ENCODE measurements at regions not wholly inside any gene's neighbourhood (a gene's known extent, or its start where the extent isn't known, plus 50 kb on each side); places are given as distances from the start of the nearest gene placed in this dataset.
A peak's percentile ranks its signal among the peaks of the same experiment; 100 is the strongest.
"Not testable (repeated sequence)": the region's sequence is repeated elsewhere in the genome, so short reads cannot be mapped to it uniquely, and the experiment has no call there.

DNA sequence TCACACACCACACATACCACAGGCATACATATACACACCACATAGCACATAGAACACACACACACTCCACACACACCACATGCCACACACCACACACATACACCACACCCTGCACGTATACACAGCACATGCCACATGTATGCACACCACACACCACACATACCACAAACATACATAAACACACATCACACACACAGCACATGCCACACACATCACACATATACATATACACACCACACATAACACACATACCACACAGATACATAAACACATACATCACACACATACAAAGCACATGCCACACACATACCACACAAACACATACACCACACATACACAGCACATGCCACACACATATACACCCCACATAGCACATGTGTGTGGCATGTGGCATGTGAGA, 171.1 kb downstream of the OR4M2 start:
- H3K9me3 ChIP-seq (ENCODE audit: low read length), result no peaks in the 10 kb centered on the region
- peaks cover 31% of the 10 kb centered on the region for H3K4me1 ChIP-seq (ENCODE audit: insufficient read depth, low read length, poor library complexity, severe bottlenecking)
- POLR2A ChIA-PET, result no interaction called here
- CTCF ChIA-PET (ENCODE audit: unreplicated experiment), result no interaction called here
- intact Hi-C loops (cut with micrococcal nuclease; ENCODE audit: unreplicated experiment), result loop anchor here (5.0 to 10.0 kb wide), 2 partner anchors 543 to 1894 kb away; no protein-coding TSS in a partner anchor
- no peak overlapping the region for H3K4me2 ChIP-seq (ENCODE audit: low read length)
- H2AFZ ChIP-seq (ENCODE audit: low read length), result no peak overlapping the region; the same call in 1 of the 2 replicates
- no TSS peak for BruUV-seq (replicated peaks)
- DNase-seq (ENCODE audit: low spot score), result no peak
- H3K4me3 ChIP-seq (ENCODE audit: low read depth, low read length, poor library complexity, severe bottlenecking), result no peak overlapping the region
- no peak overlapping the region for H3K27ac ChIP-seq (ENCODE audit: low read depth, low read length, poor library complexity, severe bottlenecking)
- no peak for TF ChIP-seq EZH2phosphoT487 (IDR thresholded peaks at IDR 0.05; ENCODE audit: borderline replicate concordance, low read depth, low read length)
- no peak for TF ChIP-seq CTCF (conservative IDR thresholded peaks at IDR 0.05; ENCODE audit: low read length)
- no peaks in the 10 kb centered on the region for H3K79me2 ChIP-seq (ENCODE audit: insufficient read depth, low read depth, low read length)
- H3K36me3 ChIP-seq (ENCODE audit: insufficient read depth, low read length), result no peaks in the 10 kb centered on the region
- H4K20me1 ChIP-seq (ENCODE audit: insufficient read depth, low read length), result no peaks in the 10 kb centered on the region
- H3K9me2 ChIP-seq (ENCODE audit: insufficient read depth, low read length), result no peaks in the 10 kb centered on the region

DNA sequence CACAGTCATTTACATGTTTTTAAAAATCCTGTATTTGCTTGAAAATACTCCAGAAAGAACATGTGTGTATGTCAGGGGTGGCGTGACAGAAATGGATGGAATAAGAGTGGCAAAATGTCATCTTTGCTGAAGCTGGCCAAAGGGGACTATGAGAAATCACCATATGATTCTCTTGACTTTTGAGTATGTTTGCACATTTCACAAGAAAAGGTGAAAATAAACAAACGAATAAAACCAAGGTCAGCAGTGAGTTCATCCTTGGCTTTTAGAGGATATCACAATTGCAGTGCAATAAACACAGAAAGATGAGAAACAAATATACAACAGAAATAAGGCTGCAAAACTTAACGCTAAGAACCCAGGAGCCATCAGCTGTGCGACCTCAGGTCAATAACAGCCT, 171.7 kb downstream of the OR4M2 start:
- H3K27ac ChIP-seq (ENCODE audit: low read depth, low read length, poor library complexity, severe bottlenecking); H3K4me3 ChIP-seq (ENCODE audit: low read depth, low read length, poor library complexity, severe bottlenecking); CTCF ChIA-PET (ENCODE audit: unreplicated experiment); H3K36me3 ChIP-seq (ENCODE audit: insufficient read depth, low read length); H2AFZ ChIP-seq (ENCODE audit: low read length); H3K9me3 ChIP-seq (ENCODE audit: low read length); BruUV-seq (replicated peaks); H4K20me1 ChIP-seq (ENCODE audit: insufficient read depth, low read length); DNase-seq (ENCODE audit: low spot score); H3K79me2 ChIP-seq (ENCODE audit: insufficient read depth, low read depth, low read length); POLR2A ChIA-PET; H3K4me2 ChIP-seq (ENCODE audit: low read length); H3K9me2 ChIP-seq (ENCODE audit: insufficient read depth, low read length): not testable (repeated sequence)
- peaks cover 31% of the 10 kb centered on the region for H3K4me1 ChIP-seq (ENCODE audit: insufficient read depth, low read length, poor library complexity, severe bottlenecking)
- intact Hi-C loops (cut with micrococcal nuclease; ENCODE audit: unreplicated experiment), result loop anchor here (5.0 to 10.0 kb wide), 2 partner anchors 543 to 1895 kb away; no protein-coding TSS in a partner anchor

- H3K4me3 ChIP-seq (ENCODE audit: low read depth, low read length, poor library complexity, severe bottlenecking); POLR2A ChIA-PET; CTCF ChIA-PET (ENCODE audit: unreplicated experiment); H3K36me3 ChIP-seq (ENCODE audit: insufficient read depth, low read length); H2AFZ ChIP-seq (ENCODE audit: low read length); H3K9me3 ChIP-seq (ENCODE audit: low read length); H3K27ac ChIP-seq (ENCODE audit: low read depth, low read length, poor library complexity, severe bottlenecking); DNase-seq (ENCODE audit: low spot score); H3K4me2 ChIP-seq (ENCODE audit: low read length); H4K20me1 ChIP-seq (ENCODE audit: insufficient read depth, low read length); BruUV-seq (replicated peaks); H3K9me2 ChIP-seq (ENCODE audit: insufficient read depth, low read length); H3K79me2 ChIP-seq (ENCODE audit: insufficient read depth, low read depth, low read length): not testable (repeated sequence)
- H3K4me1 ChIP-seq (ENCODE audit: insufficient read depth, low read length, poor library complexity, severe bottlenecking), result peaks cover 31% of the 10 kb centered on the region
- intact Hi-C loops (cut with micrococcal nuclease; ENCODE audit: unreplicated experiment), result loop anchor here (5.0 to 10.0 kb wide), 2 partner anchors 542 to 1895 kb away; no protein-coding TSS in a partner anchor
Measured at GRCh38 chr15:22252521-22252920, 172.2 kb downstream of the OR4M2 start.

GRCh38 chr15:22253002-22253675, 172.8 kb downstream of the OR4M2 start:
- H3K9me3 ChIP-seq (ENCODE audit: low read length); POLR2A ChIA-PET; H3K36me3 ChIP-seq (ENCODE audit: insufficient read depth, low read length); H3K79me2 ChIP-seq (ENCODE audit: insufficient read depth, low read depth, low read length); BruUV-seq (replicated peaks); H3K9me2 ChIP-seq (ENCODE audit: insufficient read depth, low read length); H4K20me1 ChIP-seq (ENCODE audit: insufficient read depth, low read length); H3K4me2 ChIP-seq (ENCODE audit: low read length); CTCF ChIA-PET (ENCODE audit: unreplicated experiment); H3K4me3 ChIP-seq (ENCODE audit: low read depth, low read length, poor library complexity, severe bottlenecking); DNase-seq (ENCODE audit: low spot score): not testable (repeated sequence)
- Histone ChIP-seq H2AFZ (ENCODE audit: low read length) (peak overlapping the region; percentile 62; the same call in 1 of the 2 replicates), H3K4me1 (ENCODE audit: insufficient read depth, low read length, poor library complexity, severe bottlenecking) (peaks cover 31% of the 10 kb centered on the region), H3K27ac (ENCODE audit: low read depth, low read length, poor library complexity, severe bottlenecking) (peak overlapping the region; percentile 56)
- intact Hi-C loops (cut with micrococcal nuclease; ENCODE audit: unreplicated experiment), result loop anchor here (5.0 to 10.0 kb wide), 2 partner anchors 542 to 1896 kb away; no protein-coding TSS in a partner anchor

All from OCI-LY7 (cell line).